H9 (cell line): ENCODE measurements at regions not wholly inside any gene's neighbourhood (a gene's known extent, or its start where the extent isn't known, plus 50 kb on each side); places are given as distances from the start of the nearest gene placed in this dataset.

ENCODE experiments used
- DNase-seq: peaks from one replicate; pipeline ENCODE4 v3.0.0-alpha.2; 2017
- H2AFZ ChIP-seq: one replicate; pipeline ENCODE4 v1.6.1; 2013; ENCODE audit warnings: mild to moderate bottlenecking, low read length, control low read depth, moderate library complexity
- H2AK5ac ChIP-seq: 2 replicates; pipeline ENCODE4 v1.6.1; 2013; ENCODE audit warnings: low read length, control low read depth, mixed read lengths; ENCODE audit not compliant: insufficient read length
- H2BK120ac ChIP-seq: one replicate; pipeline ENCODE4 v1.6.1; 2013; ENCODE audit warnings: low read depth, mild to moderate bottlenecking, low read length, control low read depth, inconsistent platforms; ENCODE audit not compliant: poor library complexity, severe bottlenecking
- H2BK12ac ChIP-seq: 2 replicates; pipeline ENCODE4 v1.6.1; 2013; ENCODE audit warnings: low read length, control low read depth, mixed read lengths, low read depth; ENCODE audit not compliant: insufficient read length
- H2BK15ac ChIP-seq: 2 replicates; pipeline ENCODE4 v1.6.1; 2013; ENCODE audit warnings: low read depth, low read length, control low read depth
- H2BK20ac ChIP-seq: one replicate; pipeline ENCODE4 v1.6.1; 2013; ENCODE audit warnings: low read depth, mild to moderate bottlenecking, low read length, control low read depth, inconsistent platforms; ENCODE audit not compliant: poor library complexity, severe bottlenecking
- H2BK5ac ChIP-seq: 2 replicates; pipeline ENCODE4 v1.6.1; 2013; ENCODE audit warnings: low read length, control low read depth, mixed read lengths; ENCODE audit not compliant: insufficient read length
- H3K14ac ChIP-seq: 2 replicates; pipeline ENCODE4 v1.6.1; 2013; ENCODE audit warnings: low read length, control low read depth; ENCODE audit not compliant: insufficient read depth
- H3K18ac ChIP-seq: 2 replicates; pipeline ENCODE4 v1.6.1; 2013; ENCODE audit warnings: low read depth, mild to moderate bottlenecking, mixed read lengths, low read length, control low read depth; ENCODE audit not compliant: insufficient read length
- H3K23ac ChIP-seq: 2 replicates; pipeline ENCODE4 v1.6.1; 2013; ENCODE audit warnings: low read length, control low read depth, mixed read lengths, low read depth; ENCODE audit not compliant: insufficient read length
- H3K23me2 ChIP-seq: 2 replicates; pipeline ENCODE4 v1.6.1; 2013; ENCODE audit warnings: low read depth, mild to moderate bottlenecking, mixed read lengths, low read length, control low read depth; ENCODE audit not compliant: insufficient read length, poor library complexity, severe bottlenecking
- H3K27ac ChIP-seq: 2 replicates; pipeline ENCODE4 v1.5.1; 2013; ENCODE audit warnings: low read length, control low read depth, mixed read lengths, low read depth; ENCODE audit not compliant: insufficient read length
- H3K27me3 ChIP-seq: 2 replicates; pipeline ENCODE4 v1.6.1; 2013; ENCODE audit warnings: low read length, control low read depth, inconsistent platforms; ENCODE audit not compliant: insufficient read depth
- H3K4ac ChIP-seq: 2 replicates; pipeline ENCODE4 v1.6.1; 2013; ENCODE audit warnings: low read depth, mild to moderate bottlenecking, control low read depth, inconsistent platforms, low read length, moderate library complexity
- H3K4me1 ChIP-seq: 2 replicates; pipeline ENCODE4 v1.6.1; 2013; ENCODE audit warnings: low read length, control low read depth, inconsistent platforms; ENCODE audit not compliant: insufficient read depth
- H3K4me2 ChIP-seq: 2 replicates; pipeline ENCODE4 v1.6.1; 2013; ENCODE audit warnings: low read length, control low read depth, mixed read lengths; ENCODE audit not compliant: insufficient read length, insufficient read depth
- H3K56ac ChIP-seq: 2 replicates; pipeline ENCODE4 v1.6.1; 2013; ENCODE audit warnings: low read depth, mild to moderate bottlenecking, mixed read lengths, low read length, control low read depth; ENCODE audit not compliant: insufficient read length
- H3K79me1 ChIP-seq: 2 replicates; pipeline ENCODE4 v1.6.1; 2013; ENCODE audit warnings: low read depth, mild to moderate bottlenecking, moderate library complexity, low read length, control low read depth, inconsistent platforms; ENCODE audit not compliant: insufficient read depth, poor library complexity, severe bottlenecking
- H3K79me2 ChIP-seq: 2 replicates; pipeline ENCODE4 v1.6.1; 2013; ENCODE audit warnings: low read length, control low read depth, inconsistent platforms; ENCODE audit not compliant: insufficient read depth
- H3K9ac ChIP-seq: 2 replicates; pipeline ENCODE4 v1.6.1; 2013; ENCODE audit warnings: low read length, control low read depth, mixed read lengths; ENCODE audit not compliant: insufficient read length; ENCODE audit errors: extremely low read depth
- H3K9me3 ChIP-seq: one replicate; pipeline ENCODE4 v1.6.1; 2013; ENCODE audit warnings: low read depth, low read length, inconsistent platforms; ENCODE audit not compliant: control insufficient read depth
- H3T11ph ChIP-seq: one replicate; pipeline ENCODE4 v1.6.1; 2013; ENCODE audit warnings: mild to moderate bottlenecking, low read length, control low read depth, inconsistent platforms
- H4K20me1 ChIP-seq: one replicate; pipeline ENCODE4 v1.6.1; 2013; ENCODE audit not compliant: control insufficient read depth, insufficient read length, insufficient read depth
- H4K5ac ChIP-seq: 2 replicates; pipeline ENCODE4 v1.6.1; 2013; ENCODE audit warnings: low read depth, mild to moderate bottlenecking, mixed read lengths, low read length, control low read depth; ENCODE audit not compliant: insufficient read length
- H4K8ac ChIP-seq: replicated peaks from 2 replicates; pipeline ENCODE4 v1.6.1; 2013; ENCODE audit warnings: low read length, control low read depth, mixed read lengths, low read depth; ENCODE audit not compliant: insufficient read length
- H4K91ac ChIP-seq: 2 replicates; pipeline ENCODE4 v1.6.1; 2013; ENCODE audit warnings: low read depth, mild to moderate bottlenecking, moderate library complexity, mixed read lengths, low read length, control low read depth; ENCODE audit not compliant: insufficient read length
- H3K27ac Mint-ChIP-seq, 3 experiments: 2 replicates in 2 of 3; 3 replicates in 1 of 3; pipeline ENCODE4 v1.8.0; 2020 to 2021; ENCODE audit warnings: mixed read lengths in 3 of 3, mild to moderate bottlenecking in 1 of 3, moderate library complexity in 1 of 3
- H3K27me3 Mint-ChIP-seq: 2 replicates; pipeline ENCODE4 v1.8.0; 2021; ENCODE audit warnings: low read depth, mild to moderate bottlenecking, moderate library complexity, mixed read lengths
- H3K36me3 Mint-ChIP-seq, 3 experiments: 2 replicates in 2 of 3; 3 replicates in 1 of 3; pipeline ENCODE4 v1.8.0; 2020 to 2021; ENCODE audit warnings: low read depth in 3 of 3, mixed read lengths in 3 of 3; ENCODE audit not compliant: insufficient read depth in 1 of 3
- H3K4me1 Mint-ChIP-seq, 2 experiments: 2 replicates each; pipeline ENCODE4 v1.8.0; 2020; ENCODE audit warnings: mixed read lengths in 2 of 2
- H3K4me3 Mint-ChIP-seq, 2 experiments: 2 replicates in 1 of 2; 3 replicates in 1 of 2; pipeline ENCODE4 v1.8.0; 2020 to 2021; ENCODE audit warnings: mild to moderate bottlenecking in 2 of 2, mixed read lengths in 2 of 2, moderate library complexity in 1 of 2
- H3K9me3 Mint-ChIP-seq, 2 experiments: 2 replicates in 1 of 2; 3 replicates in 1 of 2; pipeline ENCODE4 v1.8.0; 2020; ENCODE audit warnings: mild to moderate bottlenecking in 2 of 2, mixed read lengths in 2 of 2, moderate library complexity in 1 of 2
- WGBS: extraction: QIAGEN DNeasy Blood & Tissue Kit; methylation state at CpG from one replicate; pipeline ENCODE4 v1.1.7; 2013; ENCODE audit warnings: missing lambda C conversion rate, low lambda C conversion rate, mixed read lengths; ENCODE audit not compliant: insufficient read length; ENCODE audit errors: extremely low coverage; 5-methylcytosine and 5-hydroxymethylcytosine counted together
- TF ChIP-seq, protein P1 (sequence below): fragments of 200-600 bp; sonication (generic); conservative IDR thresholded peaks from 3 replicates; pipeline ENCODE4 v1.8.0; 2021; ENCODE audit warnings: antibody characterized with exemption, mild to moderate bottlenecking

GRCh38 chr2:39570130-39570555, 95.6 kb upstream of the TMEM178A start:
- Histone ChIP-seq H4K8ac (no peak overlapping the region), H3T11ph (no peak overlapping the region), H3K4me1 (no peaks in the 10 kb centered on the region; the same call in 1 of the 2 replicates), H3K79me1 (no peaks in the 10 kb centered on the region), H3K56ac (no peak overlapping the region), H2BK15ac (no peak overlapping the region), H3K9me3 (no peaks in the 10 kb centered on the region), H2BK12ac (no peak overlapping the region), H2AK5ac (no peak overlapping the region), H2AFZ (no peak overlapping the region), H3K79me2 (no peaks in the 10 kb centered on the region), H3K23me2 (no peaks in the 10 kb centered on the region), H3K4me2 (no peak overlapping the region), H3K27ac (no peak overlapping the region), H3K4ac (no peak overlapping the region), H4K20me1 (no peaks in the 10 kb centered on the region), H2BK20ac (no peak overlapping the region), H3K27me3 (no peaks in the 10 kb centered on the region), H4K5ac (no peak overlapping the region), H3K9ac (no peak overlapping the region), H2BK120ac (no peak overlapping the region), H3K18ac (no peak overlapping the region), H3K23ac (no peak overlapping the region), H3K14ac (no peak overlapping the region), H4K91ac (no peak overlapping the region), H2BK5ac (no peak overlapping the region)
- Mint-ChIP-seq H3K36me3 (no peaks in the 10 kb centered on the region; a peak in 1 of 7 replicates), H3K27me3 (no peaks in the 10 kb centered on the region; the same call in 1 of the 2 replicates), H3K4me1 (peaks cover 5% of the 10 kb centered on the region in 2 experiments), H3K4me3 (no peak overlapping the region), H3K9me3 (0 out of 5 replicates have a peak, but pooled peaks cover 0 to 3% of the 10 kb centered on the region in 2 experiments), H3K27ac (no peak overlapping the region)
- no peak for DNase-seq
- TF ChIP-seq, protein P1, sequence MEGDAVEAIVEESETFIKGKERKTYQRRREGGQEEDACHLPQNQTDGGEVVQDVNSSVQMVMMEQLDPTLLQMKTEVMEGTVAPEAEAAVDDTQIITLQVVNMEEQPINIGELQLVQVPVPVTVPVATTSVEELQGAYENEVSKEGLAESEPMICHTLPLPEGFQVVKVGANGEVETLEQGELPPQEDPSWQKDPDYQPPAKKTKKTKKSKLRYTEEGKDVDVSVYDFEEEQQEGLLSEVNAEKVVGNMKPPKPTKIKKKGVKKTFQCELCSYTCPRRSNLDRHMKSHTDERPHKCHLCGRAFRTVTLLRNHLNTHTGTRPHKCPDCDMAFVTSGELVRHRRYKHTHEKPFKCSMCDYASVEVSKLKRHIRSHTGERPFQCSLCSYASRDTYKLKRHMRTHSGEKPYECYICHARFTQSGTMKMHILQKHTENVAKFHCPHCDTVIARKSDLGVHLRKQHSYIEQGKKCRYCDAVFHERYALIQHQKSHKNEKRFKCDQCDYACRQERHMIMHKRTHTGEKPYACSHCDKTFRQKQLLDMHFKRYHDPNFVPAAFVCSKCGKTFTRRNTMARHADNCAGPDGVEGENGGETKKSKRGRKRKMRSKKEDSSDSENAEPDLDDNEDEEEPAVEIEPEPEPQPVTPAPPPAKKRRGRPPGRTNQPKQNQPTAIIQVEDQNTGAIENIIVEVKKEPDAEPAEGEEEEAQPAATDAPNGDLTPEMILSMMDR, result no peak
- no CpG with 5 or more reads among the region's 1 CpG for WGBS
